Colonic mucosa (tissue), 4 donors: ENCODE measurements at regions not wholly inside any gene's neighbourhood (a gene's known extent, or its start where the extent isn't known, plus 50 kb on each side); places are given as distances from the start of the nearest gene placed in this dataset.
"Not testable (repeated sequence)": the region's sequence is repeated elsewhere in the genome, so short reads cannot be mapped to it uniquely, and the experiment has no call there.

ENCODE experiments used
- DNase-seq: peaks from one replicate; pipeline ENCODE4 v3.0.0-alpha.2; 2020
- H3K27ac ChIP-seq: fragments of 200-600 bp; one replicate; pipeline ENCODE4 v1.8.0; 2021
- H3K27me3 ChIP-seq: fragments of 200-600 bp; one replicate; pipeline ENCODE4 v1.8.0; 2021
- H3K36me3 ChIP-seq: fragments of 200-600 bp; one replicate; pipeline ENCODE4 v1.8.0; 2021
- H3K4me1 ChIP-seq: fragments of 200-600 bp; one replicate; pipeline ENCODE4 v1.8.0; 2021; ENCODE audit warnings: mild to moderate bottlenecking
- H3K4me3 ChIP-seq: fragments of 200-600 bp; one replicate; pipeline ENCODE4 v1.8.0; 2021
- H3K9ac ChIP-seq, 2 donors: one replicate each; pipeline ENCODE4 v1.7.0; 2013; ENCODE audit warnings: control low read depth in 2 of 2, low read depth in 2 of 2, low read length in 2 of 2
- H3K9me3 ChIP-seq: fragments of 200-600 bp; one replicate; pipeline ENCODE4 v1.8.0; 2021
- CTCF ChIP-seq: fragments of 200-600 bp; IDR thresholded peaks from one replicate; pipeline ENCODE4 v1.8.0; 2022; ENCODE audit warnings: antibody characterized with exemption, mild to moderate bottlenecking
- intact Hi-C: fragments of 100-400 bp; cut with DNase I; formaldehyde crosslinking; loops from one replicate; pipeline ENCODE4 v1.14.1; 2022
- donor health status: healthy.
- donor health status: DM: no; HTN: no; CAD: no.
- donor health status: DM: no; HTN: no; CAD: no.

- Histone ChIP-seq H3K27ac (no peak overlapping the region), H3K4me3 (no peak overlapping the region), H3K4me1 (no peaks in the 10 kb centered on the region), H3K9me3 (no peaks in the 10 kb centered on the region), H3K9ac (no peak overlapping the region), H3K36me3 (no peaks in the 10 kb centered on the region), H3K27me3 (no peaks in the 10 kb centered on the region)
- intact Hi-C loops = no loop called here
- no peak for DNase-seq
- TF ChIP-seq CTCF = no peak
Measured at GRCh38 chr6:164346631-164347030, 932.1 kb downstream of the QKI start.

GRCh38 chr6:164345806-164346496, 931.4 kb downstream of the QKI start:
- H3K9ac ChIP-seq = no peak overlapping the region
- no peaks in the 10 kb centered on the region for H3K9me3 ChIP-seq
- no peak for DNase-seq
- H3K4me1 ChIP-seq = no peaks in the 10 kb centered on the region
- H3K27me3 ChIP-seq = no peaks in the 10 kb centered on the region
- intact Hi-C loops = no loop called here
- H3K36me3 ChIP-seq = no peaks in the 10 kb centered on the region
- no peak for TF ChIP-seq CTCF
- no peak overlapping the region for H3K4me3 ChIP-seq
- no peak overlapping the region for H3K27ac ChIP-seq

- DNase-seq = no peak
- TF ChIP-seq CTCF = no peak
- no peaks in the 10 kb centered on the region for H3K4me1 ChIP-seq
- intact Hi-C loops = no loop called here
- no peaks in the 10 kb centered on the region for H3K27me3 ChIP-seq
- H3K27ac ChIP-seq = no peak overlapping the region
- H3K36me3 ChIP-seq = no peaks in the 10 kb centered on the region
- H3K9ac ChIP-seq = no peak overlapping the region
- no peak overlapping the region for H3K4me3 ChIP-seq
- no peaks in the 10 kb centered on the region for H3K9me3 ChIP-seq
Measured at GRCh38 chr6:164345327-164345726, 930.8 kb downstream of the QKI start.

- TF ChIP-seq CTCF = no peak
- H3K4me1 ChIP-seq = no peaks in the 10 kb centered on the region
- intact Hi-C loops = no loop called here
- H3K9ac ChIP-seq = no peak overlapping the region
- H3K9me3 ChIP-seq = no peaks in the 10 kb centered on the region
- H3K27ac ChIP-seq = no peak overlapping the region
- no peaks in the 10 kb centered on the region for H3K27me3 ChIP-seq
- DNase-seq = no peak
- no peak overlapping the region for H3K4me3 ChIP-seq
- no peaks in the 10 kb centered on the region for H3K36me3 ChIP-seq
Measured at GRCh38 chr6:164344801-164345291, 930.3 kb downstream of the QKI start.

- H3K4me3 ChIP-seq, H3K36me3 ChIP-seq, intact Hi-C loops, H3K9me3 ChIP-seq, DNase-seq, H3K27me3 ChIP-seq, H3K27ac ChIP-seq, H3K9ac ChIP-seq, H3K4me1 ChIP-seq: not testable (repeated sequence)
Measured at GRCh38 chr6:164339442-164339841, 924.9 kb downstream of the QKI start.

GRCh38 chr6:164337925-164338397, 923.4 kb downstream of the QKI start:
- no peaks in the 10 kb centered on the region for H3K36me3 ChIP-seq
- TF ChIP-seq CTCF = no peak
- intact Hi-C loops = no loop called here

More at GRCh38 chr6:164337925-164338397, 923.4 kb downstream of the QKI start:
- DNase-seq = no peak
- Histone ChIP-seq H3K4me1 (no peaks in the 10 kb centered on the region), H3K27me3 (no peaks in the 10 kb centered on the region), H3K27ac (no peak overlapping the region), H3K4me3 (no peak overlapping the region), H3K9ac (no peak overlapping the region), H3K9me3 (no peaks in the 10 kb centered on the region)
